Liver (tissue), 8 donors: ENCODE measurements at regions not wholly inside any gene's neighbourhood (a gene's known extent, or its start where the extent isn't known, plus 50 kb on each side); places are given as distances from the start of the nearest gene placed in this dataset.

Experiments used
- DNase-seq: peaks from one replicate; pipeline ENCODE4 v3.0.0-alpha.2; 2017; ENCODE audit warnings: low spot score
- H3K27ac ChIP-seq, 2 donors: one replicate each; pipeline ENCODE4 v1.7.0; 2013; ENCODE audit warnings: inconsistent platforms in 2 of 2, low read length in 2 of 2, control low read depth in 1 of 2, low read depth in 1 of 2, mild to moderate bottlenecking in 1 of 2
- H3K27me3 ChIP-seq, 4 donors: one replicate each; pipeline versions ENCODE4 v1.6.1 to v1.7.0; 2013; ENCODE audit warnings: low read length in 3 of 4, inconsistent platforms in 1 of 4, mild to moderate bottlenecking in 1 of 4, moderate library complexity in 1 of 4; ENCODE audit not compliant: control insufficient read depth in 4 of 4, insufficient read depth in 4 of 4
- H3K36me3 ChIP-seq, 4 donors: one replicate each; pipeline versions ENCODE4 v1.6.1 to v1.7.0; 2013; ENCODE audit warnings: low read length in 3 of 4, mild to moderate bottlenecking in 3 of 4, low read depth in 1 of 4, moderate library complexity in 1 of 4; ENCODE audit not compliant: control insufficient read depth in 4 of 4, insufficient read depth in 3 of 4
- H3K4me1 ChIP-seq, 4 donors: one replicate each; pipeline versions ENCODE4 v1.6.1 to v1.7.0; 2013; ENCODE audit warnings: low read length in 3 of 4, mild to moderate bottlenecking in 3 of 4, moderate library complexity in 1 of 4; ENCODE audit not compliant: control insufficient read depth in 4 of 4, insufficient read depth in 4 of 4
- H3K4me3 ChIP-seq, 3 donors: one replicate each; pipeline versions ENCODE4 v1.6.1 to v1.7.0; 2013; ENCODE audit warnings: low read length in 3 of 3, control low read depth in 1 of 3, low read depth in 1 of 3, mild to moderate bottlenecking in 1 of 3
- H3K9ac ChIP-seq, 2 donors: one replicate each; pipeline ENCODE4 v1.7.0; 2013; ENCODE audit warnings: low read length in 2 of 2, mild to moderate bottlenecking in 2 of 2, moderate library complexity in 2 of 2, control low read depth in 1 of 2, low read depth in 1 of 2
- H3K9me3 ChIP-seq, 4 donors: one replicate each; pipeline versions ENCODE4 v1.6.1 to v1.7.0; 2013; ENCODE audit warnings: low read length in 3 of 4; ENCODE audit not compliant: control insufficient read depth in 4 of 4
- FOXA2 ChIP-seq: IDR thresholded peaks from 2 replicates; pipeline ENCODE4 v1.6.1; 2016; ENCODE audit warnings: antibody characterized with exemption
- GABPA ChIP-seq, 2 donors: IDR thresholded peaks in 1 of 2; conservative IDR thresholded peaks in 1 of 2; 2 replicates each; pipeline ENCODE4 v1.6.1; 2016; ENCODE audit warnings: antibody characterized with exemption in 2 of 2, mild to moderate bottlenecking in 1 of 2, moderate library complexity in 1 of 2
- HNF4A ChIP-seq, 2 donors: conservative IDR thresholded peaks; 2 replicates each; pipeline ENCODE4 v1.6.1; 2016; ENCODE audit warnings: antibody characterized with exemption in 2 of 2, mild to moderate bottlenecking in 2 of 2
- RAD21 ChIP-seq, 2 donors: IDR thresholded peaks; 2 replicates each; pipeline ENCODE4 v1.6.1; 2016; ENCODE audit warnings: antibody characterized with exemption in 2 of 2, mild to moderate bottlenecking in 2 of 2
- RXRA ChIP-seq, 2 donors: IDR thresholded peaks; 2 replicates each; pipeline ENCODE4 v1.6.1; 2017 to 2018; ENCODE audit warnings: antibody characterized with exemption in 2 of 2, mild to moderate bottlenecking in 1 of 2
- TAF1 ChIP-seq: conservative IDR thresholded peaks from 2 replicates; pipeline ENCODE4 v1.6.1; 2016; ENCODE audit warnings: antibody characterized with exemption, mild to moderate bottlenecking
- YY1 ChIP-seq: IDR thresholded peaks from 2 replicates; pipeline ENCODE4 v1.6.1; 2016; ENCODE audit warnings: antibody characterized with exemption, mild to moderate bottlenecking
- WGBS: extraction: QIAGEN DNeasy Blood & Tissue Kit; methylation state at CpG from one replicate; pipeline ENCODE4 v1.1.7; 2013; 5-methylcytosine and 5-hydroxymethylcytosine counted together
- TF ChIP-seq, protein P1 (sequence below): fragments of 150-350 bp; IDR thresholded peaks from 2 replicates; pipeline ENCODE4 v1.5.1; 2017; ENCODE audit warnings: improper control_type of control experiment, low read depth, low read length; ENCODE audit not compliant: missing input control
- TF ChIP-seq, protein P2 (sequence below): IDR thresholded peaks from 2 replicates; pipeline ENCODE4 v1.6.1; 2016; ENCODE audit warnings: antibody characterized with exemption
- TF ChIP-seq, protein P3 (sequence below): IDR thresholded peaks from 2 replicates; pipeline ENCODE4 v1.6.1; 2016; ENCODE audit warnings: antibody characterized with exemption
- donor health status: healthy.
- donor health status: healthy.
- donor health status: healthy.
- donor health status: healthy.
- donor health status: healthy.

DNA sequence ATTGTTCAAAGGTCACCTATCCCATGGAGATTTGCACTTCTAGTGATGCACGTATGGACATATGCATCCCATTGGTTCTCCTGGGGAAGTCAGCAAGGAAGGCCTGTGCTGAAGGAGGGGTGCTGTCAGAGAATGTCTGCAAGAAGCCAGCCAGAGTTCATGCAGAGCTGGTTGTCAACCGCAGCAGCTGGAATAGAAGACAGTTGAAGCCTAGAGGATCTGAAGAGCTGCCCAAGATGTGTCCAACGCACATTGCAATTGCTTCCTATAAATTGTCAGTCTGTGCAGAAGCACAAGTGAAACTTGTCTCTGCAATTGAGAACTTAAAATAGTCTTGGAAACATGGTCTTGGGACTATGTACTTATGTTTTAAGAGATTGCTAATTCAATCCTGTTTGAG is 82.1 kb upstream of the CNTNAP4 start:
- peaks cover 0 to 5% (median 0%) of the 10 kb centered on the region in 4 donors for H3K4me1 ChIP-seq
- peaks cover 0 to 3% (median 0%) of the 10 kb centered on the region in 4 donors for H3K27me3 ChIP-seq
- H3K36me3 ChIP-seq, result no peaks in the 10 kb centered on the region
- H3K4me3 ChIP-seq, result no peak overlapping the region
- no peaks in the 10 kb centered on the region for H3K9me3 ChIP-seq
- no peak overlapping the region for H3K9ac ChIP-seq
- DNase-seq, result no peak
- no peak overlapping the region for H3K27ac ChIP-seq
- WGBS, result 85% methylated on average over 3 of the region's 3 CpGs
- TF ChIP-seq TAF1 (no peak), GABPA (IDR thresholded peaks at IDR 0.05 in 1 of 2, conservative IDR thresholded peaks at IDR 0.05 in 1 of 2) (no peak)

DNA sequence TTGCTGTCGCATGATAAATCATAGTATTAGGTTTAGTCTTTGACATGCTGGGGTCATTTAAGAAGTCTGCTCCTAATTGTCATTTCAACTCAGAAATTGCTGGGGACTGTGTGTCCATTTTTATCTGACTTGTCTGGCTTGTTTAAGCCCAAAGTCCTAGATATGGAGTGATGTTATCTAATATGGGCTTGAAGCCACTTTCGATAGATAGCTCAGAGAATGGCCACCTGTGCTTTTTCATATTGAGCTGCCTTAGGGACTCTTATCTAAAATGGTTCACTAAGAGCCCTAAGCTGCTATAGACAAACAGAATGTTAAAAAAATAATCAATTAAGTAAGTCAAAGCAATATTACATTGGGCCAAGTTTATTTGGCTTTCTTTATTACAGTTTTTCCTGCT is 81.6 kb upstream of the CNTNAP4 start:
- no peaks in the 10 kb centered on the region for H3K9me3 ChIP-seq
- TF ChIP-seq, protein P1, sequence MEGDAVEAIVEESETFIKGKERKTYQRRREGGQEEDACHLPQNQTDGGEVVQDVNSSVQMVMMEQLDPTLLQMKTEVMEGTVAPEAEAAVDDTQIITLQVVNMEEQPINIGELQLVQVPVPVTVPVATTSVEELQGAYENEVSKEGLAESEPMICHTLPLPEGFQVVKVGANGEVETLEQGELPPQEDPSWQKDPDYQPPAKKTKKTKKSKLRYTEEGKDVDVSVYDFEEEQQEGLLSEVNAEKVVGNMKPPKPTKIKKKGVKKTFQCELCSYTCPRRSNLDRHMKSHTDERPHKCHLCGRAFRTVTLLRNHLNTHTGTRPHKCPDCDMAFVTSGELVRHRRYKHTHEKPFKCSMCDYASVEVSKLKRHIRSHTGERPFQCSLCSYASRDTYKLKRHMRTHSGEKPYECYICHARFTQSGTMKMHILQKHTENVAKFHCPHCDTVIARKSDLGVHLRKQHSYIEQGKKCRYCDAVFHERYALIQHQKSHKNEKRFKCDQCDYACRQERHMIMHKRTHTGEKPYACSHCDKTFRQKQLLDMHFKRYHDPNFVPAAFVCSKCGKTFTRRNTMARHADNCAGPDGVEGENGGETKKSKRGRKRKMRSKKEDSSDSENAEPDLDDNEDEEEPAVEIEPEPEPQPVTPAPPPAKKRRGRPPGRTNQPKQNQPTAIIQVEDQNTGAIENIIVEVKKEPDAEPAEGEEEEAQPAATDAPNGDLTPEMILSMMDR, result no peak
- peak in 1 of 2 donors; percentile 39 for TF ChIP-seq HNF4A (conservative IDR thresholded peaks at IDR 0.05)
- peak; percentile 33 for TF ChIP-seq YY1
- WGBS, result 39% methylated on average over 2 of the region's 2 CpGs

DNA sequence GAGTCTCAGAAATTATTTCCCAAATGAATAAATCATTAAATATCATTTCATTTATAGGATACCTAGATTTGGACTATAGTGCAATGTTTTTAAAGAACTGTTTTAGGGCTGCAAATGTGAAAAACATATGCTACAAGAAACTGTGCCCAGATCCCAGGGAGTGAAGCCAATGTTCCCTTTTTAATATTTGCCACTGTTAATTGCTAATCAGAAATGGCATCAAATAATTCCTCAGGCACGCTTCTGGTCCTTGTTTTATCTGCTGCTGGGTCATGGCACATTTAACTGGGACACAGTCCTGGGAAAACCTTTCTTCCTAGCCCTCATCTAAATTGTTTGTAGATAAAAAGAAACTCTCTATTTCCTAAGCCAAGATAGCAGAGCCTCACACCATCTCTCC is 79.3 kb upstream of the CNTNAP4 start:
- Histone ChIP-seq H3K4me1 (peaks cover 0 to 5% (median 0%) of the 10 kb centered on the region in 4 donors), H3K36me3 (no peaks in the 10 kb centered on the region), H3K9me3 (no peaks in the 10 kb centered on the region), H3K27ac (no peak overlapping the region), H3K4me3 (no peak overlapping the region), H3K9ac (no peak overlapping the region), H3K27me3 (peaks cover 0 to 3% (median 0%) of the 10 kb centered on the region in 4 donors)
- no peak for DNase-seq
- 85% methylated on average over 1 of the region's 1 CpG for WGBS
- no peak for TF ChIP-seq RAD21 (IDR thresholded peaks at IDR 0.05)
- TF ChIP-seq, protein P2, sequence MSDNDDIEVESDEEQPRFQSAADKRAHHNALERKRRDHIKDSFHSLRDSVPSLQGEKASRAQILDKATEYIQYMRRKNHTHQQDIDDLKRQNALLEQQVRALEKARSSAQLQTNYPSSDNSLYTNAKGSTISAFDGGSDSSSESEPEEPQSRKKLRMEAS, result no peak
- no peak for TF ChIP-seq RXRA (IDR thresholded peaks at IDR 0.05)
- TF ChIP-seq YY1, result no peak
- TF ChIP-seq FOXA2, result no peak
- no peak for TF ChIP-seq TAF1
- TF ChIP-seq, protein P1, result no peak
- TF ChIP-seq, protein P3, sequence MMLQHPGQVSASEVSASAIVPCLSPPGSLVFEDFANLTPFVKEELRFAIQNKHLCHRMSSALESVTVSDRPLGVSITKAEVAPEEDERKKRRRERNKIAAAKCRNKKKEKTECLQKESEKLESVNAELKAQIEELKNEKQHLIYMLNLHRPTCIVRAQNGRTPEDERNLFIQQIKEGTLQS, result no peak

More for the DNA sequence above, 81.6 kb upstream of the CNTNAP4 start:
- H3K27me3 ChIP-seq, result peaks cover 0 to 3% (median 0%) of the 10 kb centered on the region in 4 donors
- no peaks in the 10 kb centered on the region for H3K36me3 ChIP-seq
- peaks cover 0 to 5% (median 0%) of the 10 kb centered on the region in 4 donors for H3K4me1 ChIP-seq
- no peak overlapping the region for H3K4me3 ChIP-seq
- no peak overlapping the region for H3K27ac ChIP-seq
- no peak overlapping the region for H3K9ac ChIP-seq
- no peak for DNase-seq
